HCT116 (cell line): ENCODE measurements at regions not wholly inside any gene's neighbourhood (a gene's known extent, or its start where the extent isn't known, plus 50 kb on each side); places are given as distances from the start of the nearest gene placed in this dataset.

Source experiments
- ATAC-seq: fragments of 200-7000 bp; cut with Tn5 transposase; 2 replicates; pipeline ENCODE4 v1.9.1; 2020; ENCODE audit warnings: mild to moderate bottlenecking, moderate library complexity
- BruUV-seq: library from RNA; stranded (reverse); fragments of 400-500 nt; replicated peaks from 2 replicates; lab custom pipeline; 2021; lab: Mats Ljungman, UMichigan
- CTCF ChIA-PET: fragments of 300-600 bp; sonication (Branson Sonifier 250); formaldehyde crosslinking; loops from one replicate; lab custom pipeline; 2021; ENCODE audit warnings: antibody characterized with exemption; lab: Charles Lee
- POLR2A ChIA-PET: fragments of 300-600, 350-600 bp; sonication (Branson Sonifier 250); formaldehyde crosslinking; loops from one replicate; lab custom pipeline; 2021; ENCODE audit warnings: antibody characterized with exemption; lab: Charles Lee
- RAD21 ChIA-PET, 2 experiments: fragments of 300-600 bp; sonication (Branson Sonifier 250); formaldehyde crosslinking; loops; one replicate each; lab custom pipeline; 2023; ENCODE audit warnings: low total read pairs in 2 of 2; ENCODE audit not compliant: uncharacterized antibody in 2 of 2, unreplicated experiment in 2 of 2, low non-redundant PET in 1 of 2; lab: Charles Lee
- DNase-seq: peaks from one replicate; pipeline ENCODE4 v3.0.0-alpha.2; 2010; ENCODE audit warnings: low read depth, low spot score
- H2AFZ ChIP-seq: fragments of 200-600 bp; shearing (Covaris generic), sonication (generic); 2 replicates; pipeline ENCODE4 v1.6.1; 2017; ENCODE audit warnings: low read depth, mixed run types, mixed read lengths, antibody characterized with exemption, low read length; ENCODE audit not compliant: poor library complexity, severe bottlenecking
- H3K27ac ChIP-seq: 2 replicates; pipeline ENCODE4 v1.5.1; 2012; ENCODE audit warnings: low read depth, low read length
- H3K27me3 ChIP-seq: fragments of 200-600 bp; sonication (generic); 2 replicates; pipeline ENCODE4 v1.6.1; 2016; ENCODE audit warnings: mixed run types, low read length, mixed read lengths; ENCODE audit not compliant: insufficient read depth
- H3K36me3 ChIP-seq, 2 experiments: fragments of 200-500 bp in 1 of 2; fragments of 200-600 bp in 1 of 2; sonication (Bioruptor generic) in 1 of 2; sonication (generic) in 1 of 2; 2 replicates each; pipeline versions ENCODE4 v1.5.1 to v1.6.1; 2014 to 2016; ENCODE audit warnings: low read length in 2 of 2, inconsistent platforms in 1 of 2, mixed read lengths in 1 of 2, mixed run types in 1 of 2; ENCODE audit not compliant: insufficient read depth in 2 of 2, control insufficient read depth in 1 of 2
- H3K4me1 ChIP-seq, 2 experiments: fragments of 200-600 bp in 1 of 2; sonication (generic) in 1 of 2; 2 replicates each; pipeline versions ENCODE4 v1.5.1 to v1.6.1; 2012 to 2017; ENCODE audit warnings: low read length in 2 of 2, inconsistent platforms in 1 of 2, mild to moderate bottlenecking in 1 of 2, mixed read lengths in 1 of 2, mixed run types in 1 of 2, moderate library complexity in 1 of 2; ENCODE audit not compliant: insufficient read depth in 2 of 2, control insufficient read depth in 1 of 2
- H3K4me2 ChIP-seq: fragments of 200-600 bp; sonication (generic); 2 replicates; pipeline ENCODE4 v1.6.1; 2017; ENCODE audit warnings: mixed run types, low read length, mixed read lengths
- H3K4me3 ChIP-seq, 2 experiments: fragments of 200-600 bp in 1 of 2; sonication (generic) in 1 of 2; replicated peaks in 1 of 2; 2 replicates each; pipeline ENCODE4 v1.5.1; 2011 to 2016; ENCODE audit warnings: low read length in 2 of 2, control low read depth in 1 of 2, low read depth in 1 of 2, mild to moderate bottlenecking in 1 of 2, mixed read lengths in 1 of 2, mixed run types in 1 of 2
- H3K79me2 ChIP-seq: fragments of 200-600 bp; sonication (generic); 2 replicates; pipeline ENCODE4 v1.6.1; 2017; ENCODE audit warnings: mild to moderate bottlenecking, mixed run types, low read length, moderate library complexity, mixed read lengths; ENCODE audit not compliant: insufficient read depth
- H3K9ac ChIP-seq: fragments of 200-600 bp; sonication (generic); 2 replicates; pipeline ENCODE4 v1.6.1; 2016; ENCODE audit warnings: low read length, mixed read lengths
- H3K9me2 ChIP-seq: fragments of 200-600 bp; sonication (generic), shearing (Covaris generic); 2 replicates; pipeline ENCODE4 v1.6.1; 2017; ENCODE audit warnings: mixed run types, mild to moderate bottlenecking, moderate library complexity; ENCODE audit not compliant: insufficient read depth
- H3K9me3 ChIP-seq, 2 experiments: fragments of 200-500 bp in 1 of 2; fragments of 200-600 bp in 1 of 2; sonication (Bioruptor generic) in 1 of 2; sonication (generic) in 1 of 2; 2 replicates each; pipeline ENCODE4 v1.6.1; 2014 to 2017; ENCODE audit warnings: low read length in 2 of 2, mixed read lengths in 2 of 2, inconsistent platforms in 1 of 2, low read depth in 1 of 2, mild to moderate bottlenecking in 1 of 2, mixed run types in 1 of 2, moderate library complexity in 1 of 2; ENCODE audit not compliant: control insufficient read depth in 1 of 2, insufficient read depth in 1 of 2
- H4K20me1 ChIP-seq: fragments of 200-600 bp; sonication (generic), shearing (Covaris generic); 2 replicates; pipeline ENCODE4 v1.6.1; 2017; ENCODE audit warnings: mixed run types, mild to moderate bottlenecking, moderate library complexity; ENCODE audit not compliant: insufficient read depth
- ATF3 ChIP-seq: IDR thresholded peaks from 2 replicates; pipeline ENCODE4 v1.6.1; 2012
- CBX3 ChIP-seq: IDR thresholded peaks from 2 replicates; pipeline ENCODE4 v1.6.1; 2012; ENCODE audit warnings: low read depth
- CEBPB ChIP-seq: IDR thresholded peaks from 2 replicates; pipeline ENCODE4 v1.6.1; 2012; ENCODE audit warnings: low read depth
- CTCF ChIP-seq, 3 experiments: fragments of 200-600 bp in 1 of 3; sonication (generic) in 1 of 3; IDR thresholded peaks in 2 of 3; conservative IDR thresholded peaks in 1 of 3; 2 replicates each; pipeline ENCODE4 v1.5.1; 2012 to 2017; ENCODE audit warnings: low read depth in 2 of 3, low read length in 2 of 3, antibody characterized with exemption in 1 of 3, borderline replicate concordance in 1 of 3, control low read depth in 1 of 3, mild to moderate bottlenecking in 1 of 3, mixed read lengths in 1 of 3, mixed run types in 1 of 3, moderate library complexity in 1 of 3; ENCODE audit not compliant: insufficient read depth in 1 of 3
- EGR1 ChIP-seq: IDR thresholded peaks from 2 replicates; pipeline ENCODE4 v1.6.1; 2012; ENCODE audit warnings: low read depth
- ELF1 ChIP-seq: IDR thresholded peaks from 2 replicates; pipeline ENCODE4 v1.6.1; 2012; ENCODE audit warnings: low read depth, borderline replicate concordance
- EZH2phosphoT487 ChIP-seq: fragments of 200-600 bp; IDR thresholded peaks from 2 replicates; pipeline ENCODE4 v1.6.1; 2018; ENCODE audit warnings: antibody characterized with exemption, borderline replicate concordance
- FOSL1 ChIP-seq: IDR thresholded peaks from 2 replicates; pipeline ENCODE4 v1.6.1; 2012; ENCODE audit warnings: low read depth
- MAX ChIP-seq: IDR thresholded peaks from 2 replicates; pipeline ENCODE4 v1.6.1; 2012
- POLR2A ChIP-seq: IDR thresholded peaks from 2 replicates; pipeline ENCODE4 v1.7.0; 2011; ENCODE audit warnings: borderline replicate concordance; ENCODE audit not compliant: insufficient read depth, insufficient read length; ENCODE audit errors: extremely low read depth
- RAD21 ChIP-seq: IDR thresholded peaks from 2 replicates; pipeline ENCODE4 v1.6.1; 2012; ENCODE audit warnings: low read depth, mild to moderate bottlenecking
- REST ChIP-seq: IDR thresholded peaks from 2 replicates; pipeline ENCODE4 v1.6.1; 2012; ENCODE audit warnings: low read depth
- SIN3A ChIP-seq: IDR thresholded peaks from 2 replicates; pipeline ENCODE4 v1.6.1; 2012; ENCODE audit warnings: low read depth
- SRF ChIP-seq: IDR thresholded peaks from 2 replicates; pipeline ENCODE4 v1.6.1; 2012; ENCODE audit warnings: low read depth
- YY1 ChIP-seq: IDR thresholded peaks from 2 replicates; pipeline ENCODE4 v1.6.1; 2011; ENCODE audit warnings: low read length, low read depth, moderate library complexity, mild to moderate bottlenecking; ENCODE audit not compliant: insufficient replicate concordance; ENCODE audit errors: extremely low read depth
- ZBTB33 ChIP-seq: IDR thresholded peaks from 2 replicates; pipeline ENCODE4 v1.6.1; 2011; ENCODE audit warnings: mild to moderate bottlenecking, low read length, moderate library complexity; ENCODE audit not compliant: insufficient replicate concordance; ENCODE audit errors: extremely low read depth
- ZNF274 ChIP-seq: fragments of 200-500 bp; sonication (Bioruptor generic); IDR thresholded peaks from 2 replicates; pipeline ENCODE4 v1.6.1; 2014; ENCODE audit warnings: mild to moderate bottlenecking, low read depth, low read length, inconsistent platforms
- intact Hi-C: fragments of 100-400 bp; cut with micrococcal nuclease; formaldehyde crosslinking; loops from 2 replicates; pipeline ENCODE4 v1.10.0; 2022

GRCh38 chr2:203809084-203809521 lies 58.5 kb upstream of the CTLA4 start (continued):
- no peak for TF ChIP-seq ZBTB33
- TF ChIP-seq ATF3: no peak
- no peak for TF ChIP-seq MAX
- no peak for TF ChIP-seq EZH2phosphoT487
- TF ChIP-seq ZNF274: no peak
- TF ChIP-seq SRF: no peak
- no peak for TF ChIP-seq CEBPB
- no peak for TF ChIP-seq POLR2A
- TF ChIP-seq RAD21: no peak
- no peak for TF ChIP-seq EGR1

GRCh38 chr2:203809991-203810510 lies 57.5 kb upstream of the CTLA4 start:
- Histone ChIP-seq H4K20me1 (no peaks in the 10 kb centered on the region), H3K27me3 (no peaks in the 10 kb centered on the region), H3K4me1 (peaks cover 4 to 25% of the 10 kb centered on the region in 2 experiments; a peak in 3 of 4 replicates), H2AFZ (no peak overlapping the region), H3K9ac (no peak overlapping the region), H3K9me3 (no peaks in the 10 kb centered on the region; a peak in 1 of 4 replicates), H3K4me2 (no peak overlapping the region), H3K79me2 (no peaks in the 10 kb centered on the region), H3K9me2 (no peaks in the 10 kb centered on the region), H3K36me3 (no peaks in the 10 kb centered on the region), H3K4me3 (no peak overlapping the region), H3K27ac (no peak overlapping the region)
- no peak for ATAC-seq
- RAD21 ChIA-PET: no interaction called here
- no TSS peak for BruUV-seq
- POLR2A ChIA-PET: no interaction called here
- CTCF ChIA-PET: interaction anchor here (0.6 kb wide), 1 partner anchor 1684 kb away, joined by 3 read pairs; no protein-coding TSS in a partner anchor
- TF ChIP-seq SRF: no peak
- TF ChIP-seq FOSL1: no peak
- no peak for TF ChIP-seq CTCF (IDR thresholded peaks at IDR 0.05 in 2 of 3, conservative IDR thresholded peaks at IDR 0.05 in 1 of 3; ENCODE audit: borderline replicate concordance in 1 of 3, insufficient read depth in 1 of 3, low read depth in 2 of 3, low read length in 2 of 3)
- TF ChIP-seq ZNF274: no peak
- TF ChIP-seq REST: no peak
- TF ChIP-seq ELF1: no peak
- no peak for TF ChIP-seq CBX3
- no peak for TF ChIP-seq SIN3A
- TF ChIP-seq YY1: no peak
- no peak for TF ChIP-seq POLR2A
- no peak for TF ChIP-seq CEBPB
- TF ChIP-seq EZH2phosphoT487: no peak
- DNase-seq: no peak
- intact Hi-C loops: no loop called here
